AG04450 (cell line): ENCODE measurements at regions not wholly inside any gene's neighbourhood (a gene's known extent, or its start where the extent isn't known, plus 50 kb on each side); places are given as distances from the start of the nearest gene placed in this dataset.

Experiments
- CTCF ChIA-PET: fragments of 300-600, 350-600 bp; formaldehyde crosslinking; extraction: SDS; loops from one replicate; lab custom pipeline; 2022; ENCODE audit warnings: antibody characterized with exemption, inconsistent platforms; lab: Charles Lee
- POLR2A ChIA-PET: fragments of 350-600 bp; formaldehyde crosslinking; extraction: SDS; loops from one replicate; lab custom pipeline; 2021; ENCODE audit warnings: antibody characterized with exemption, inconsistent platforms; lab: Yijun Ruan, JAX
- DNase-seq: peaks from one replicate; pipeline ENCODE4 v3.0.0-alpha.2; 2011; ENCODE audit warnings: low read depth, low spot score
- H3K27ac ChIP-seq: one replicate; pipeline ENCODE4 v1.5.1; 2012; ENCODE audit warnings: low read depth, low read length, control low read depth
- H3K27me3 ChIP-seq: one replicate; pipeline ENCODE4 v1.6.0; 2012; ENCODE audit warnings: low read length; ENCODE audit not compliant: control insufficient read depth, insufficient read depth
- H3K4me3 ChIP-seq: 2 replicates; pipeline ENCODE4 v1.5.1; 2011; ENCODE audit warnings: mild to moderate bottlenecking, low read depth, low read length, control low read depth
- H3K9me3 ChIP-seq: 2 replicates; pipeline ENCODE4 v1.5.1; 2012; ENCODE audit warnings: low read length; ENCODE audit not compliant: control insufficient read depth, insufficient read depth
- TF ChIP-seq, protein P1 (sequence below): IDR thresholded peaks from 2 replicates; pipeline ENCODE4 v1.5.1; 2011; ENCODE audit warnings: low read depth, low read length, control low read depth, inconsistent platforms

DNA sequence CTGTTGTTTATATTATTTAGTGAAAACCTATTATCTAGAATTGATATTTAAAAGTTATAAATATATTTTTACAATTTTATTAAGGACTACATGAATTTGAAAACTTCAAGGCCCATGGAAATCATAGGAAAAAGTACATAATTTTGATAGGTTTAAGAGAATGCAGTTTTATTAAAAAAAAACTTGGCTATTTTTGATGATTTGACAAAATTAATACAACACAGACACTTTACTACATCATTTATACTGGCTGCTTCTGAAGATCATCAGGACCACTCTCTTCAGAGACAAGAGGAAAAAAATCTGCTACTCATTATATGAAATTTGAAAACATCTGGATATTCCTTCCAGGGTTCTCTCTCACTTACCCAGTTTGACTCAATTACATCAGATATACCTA lies 637.7 kb downstream of the BCKDHB start:
- DNase-seq = no peak
- Histone ChIP-seq H3K27ac (no peak overlapping the region), H3K4me3 (no peak overlapping the region), H3K27me3 (no peaks in the 10 kb centered on the region), H3K9me3 (no peaks in the 10 kb centered on the region)
- CTCF ChIA-PET = no interaction called here
- TF ChIP-seq, protein P1, sequence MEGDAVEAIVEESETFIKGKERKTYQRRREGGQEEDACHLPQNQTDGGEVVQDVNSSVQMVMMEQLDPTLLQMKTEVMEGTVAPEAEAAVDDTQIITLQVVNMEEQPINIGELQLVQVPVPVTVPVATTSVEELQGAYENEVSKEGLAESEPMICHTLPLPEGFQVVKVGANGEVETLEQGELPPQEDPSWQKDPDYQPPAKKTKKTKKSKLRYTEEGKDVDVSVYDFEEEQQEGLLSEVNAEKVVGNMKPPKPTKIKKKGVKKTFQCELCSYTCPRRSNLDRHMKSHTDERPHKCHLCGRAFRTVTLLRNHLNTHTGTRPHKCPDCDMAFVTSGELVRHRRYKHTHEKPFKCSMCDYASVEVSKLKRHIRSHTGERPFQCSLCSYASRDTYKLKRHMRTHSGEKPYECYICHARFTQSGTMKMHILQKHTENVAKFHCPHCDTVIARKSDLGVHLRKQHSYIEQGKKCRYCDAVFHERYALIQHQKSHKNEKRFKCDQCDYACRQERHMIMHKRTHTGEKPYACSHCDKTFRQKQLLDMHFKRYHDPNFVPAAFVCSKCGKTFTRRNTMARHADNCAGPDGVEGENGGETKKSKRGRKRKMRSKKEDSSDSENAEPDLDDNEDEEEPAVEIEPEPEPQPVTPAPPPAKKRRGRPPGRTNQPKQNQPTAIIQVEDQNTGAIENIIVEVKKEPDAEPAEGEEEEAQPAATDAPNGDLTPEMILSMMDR = no peak
- POLR2A ChIA-PET = no interaction called here

DNA sequence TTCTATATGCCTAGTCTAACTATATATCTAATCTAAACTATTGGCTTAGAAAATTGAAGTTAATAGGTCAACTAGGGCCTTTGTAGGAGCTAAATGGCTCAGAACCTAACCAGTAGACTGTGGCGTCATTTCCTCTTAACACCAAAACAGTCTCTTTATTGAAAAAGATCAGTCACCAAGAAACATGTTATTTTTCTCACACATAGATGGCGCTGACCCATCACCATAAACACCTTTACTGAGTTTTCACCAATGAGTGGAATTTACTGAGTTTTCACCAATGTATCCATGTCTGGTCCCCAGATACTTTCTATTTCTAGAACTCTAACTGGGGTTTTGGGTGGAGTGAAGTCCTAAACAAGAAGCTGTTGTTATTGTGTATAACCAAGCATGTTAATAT lies 636.0 kb downstream of the BCKDHB start:
- no peak overlapping the region for H3K4me3 ChIP-seq
- H3K9me3 ChIP-seq = no peaks in the 10 kb centered on the region
- H3K27ac ChIP-seq = no peak overlapping the region
- ChIA-PET POLR2A (no interaction called here), CTCF (interaction anchor here (0.6 to 2.4 kb wide), 4 partner anchors 20 to 992 kb away, joined by 3 to 12 read pairs (median 4); no protein-coding TSS in a partner anchor)
- TF ChIP-seq, protein P1 = peak; percentile 48
- no peak for DNase-seq
- H3K27me3 ChIP-seq = no peaks in the 10 kb centered on the region

DNA sequence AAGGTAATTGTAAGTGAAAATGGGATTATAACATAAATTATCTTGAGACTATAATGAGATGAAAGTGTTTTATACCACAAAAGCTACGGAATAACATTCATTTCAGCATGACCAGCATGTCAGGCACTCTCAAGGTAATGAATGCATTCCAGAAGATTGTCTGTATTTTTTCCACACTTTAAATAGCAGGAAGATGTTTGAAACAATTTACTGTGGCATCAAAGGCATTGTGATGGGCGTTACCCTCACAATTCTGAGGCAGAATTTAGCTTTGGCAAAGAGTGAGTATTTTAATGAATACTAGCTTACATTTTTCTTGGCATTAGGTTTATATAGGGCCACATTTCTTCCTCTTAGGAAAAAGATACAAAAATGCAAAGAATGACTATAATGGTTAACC lies 627.2 kb downstream of the BCKDHB start:
- ChIA-PET CTCF (no interaction called here), POLR2A (no interaction called here)
- Histone ChIP-seq H3K9me3 (no peaks in the 10 kb centered on the region), H3K4me3 (no peak overlapping the region), H3K27me3 (no peaks in the 10 kb centered on the region), H3K27ac (no peak overlapping the region)
- DNase-seq = no peak
- TF ChIP-seq, protein P1 = no peak

DNA sequence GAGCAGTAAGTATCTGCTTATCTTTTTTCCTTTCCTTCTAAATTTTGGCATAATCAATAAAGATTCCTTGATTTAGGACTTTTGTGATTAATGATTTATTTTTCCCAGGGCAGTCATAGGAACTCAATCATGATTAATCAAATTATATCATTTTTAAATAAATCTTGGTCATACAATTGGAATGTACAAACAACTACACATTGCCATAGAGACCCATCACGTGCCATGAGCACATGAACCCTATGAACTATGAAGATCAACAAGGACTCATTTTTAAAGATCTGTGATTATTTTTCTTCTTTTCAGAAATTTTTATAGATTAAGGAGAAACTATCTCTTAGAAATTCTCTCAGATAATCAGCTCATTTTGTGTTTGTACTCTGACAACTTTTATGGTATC lies 622.4 kb downstream of the BCKDHB start:
- DNase-seq = no peak
- Histone ChIP-seq H3K9me3 (no peaks in the 10 kb centered on the region), H3K27ac (no peak overlapping the region), H3K27me3 (no peaks in the 10 kb centered on the region), H3K4me3 (no peak overlapping the region)
- POLR2A ChIA-PET = no interaction called here
- TF ChIP-seq, protein P1 = no peak
- CTCF ChIA-PET = no interaction called here

DNA sequence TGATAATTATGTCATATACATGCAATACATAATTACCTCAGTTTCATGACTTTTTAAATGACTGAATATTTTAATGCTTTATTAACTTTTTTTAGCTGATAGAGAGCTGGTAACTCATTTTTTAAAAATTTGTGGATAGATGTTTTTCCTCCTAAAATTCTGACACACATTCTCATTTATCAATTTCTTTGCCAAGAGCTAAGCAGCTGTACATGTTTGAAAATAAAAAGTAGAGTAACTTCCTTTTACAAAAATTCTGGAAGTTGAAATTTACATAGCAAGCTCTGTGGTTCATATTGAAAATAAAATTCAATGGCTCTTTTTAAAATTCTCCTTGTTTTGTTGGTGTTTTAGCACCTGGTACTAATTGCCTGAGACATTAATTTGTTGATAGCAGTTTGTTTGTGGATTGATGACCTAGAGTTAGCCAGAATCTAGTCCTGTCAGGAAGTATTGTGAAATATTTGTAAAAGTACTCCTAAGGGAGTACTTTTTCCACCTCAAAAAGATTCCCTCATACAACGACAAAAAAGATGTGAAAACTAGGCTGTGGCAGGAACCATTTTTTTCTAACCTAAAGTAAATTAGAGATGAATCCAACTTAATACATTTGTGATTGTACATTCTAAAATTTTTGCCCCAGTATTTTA lies 621.8 kb downstream of the BCKDHB start:
- POLR2A ChIA-PET = no interaction called here
- CTCF ChIA-PET = no interaction called here

More for the DNA sequence above, 621.8 kb downstream of the BCKDHB start:
- Histone ChIP-seq H3K27ac (no peak overlapping the region), H3K27me3 (no peaks in the 10 kb centered on the region), H3K9me3 (no peaks in the 10 kb centered on the region), H3K4me3 (no peak overlapping the region)
- TF ChIP-seq, protein P1 = no peak
- DNase-seq = no peak
